Neural progenitor cell (in vitro differentiated cells): ENCODE measurements at regions not wholly inside any gene's neighbourhood (a gene's known extent, or its start where the extent isn't known, plus 50 kb on each side); places are given as distances from the start of the nearest gene placed in this dataset.
"Not testable (repeated sequence)": the region's sequence is repeated elsewhere in the genome, so short reads cannot be mapped to it uniquely, and the experiment has no call there.

Experiments
- DNase-seq: peaks from one replicate; pipeline ENCODE4 v3.0.0-alpha.2; 2016; ENCODE audit warnings: low spot score
- H2AFZ ChIP-seq: fragments of 200-600 bp; sonication (generic); replicated peaks from 2 replicates; pipeline ENCODE4 v1.6.1; 2016; ENCODE audit warnings: antibody characterized with exemption
- H3F3A ChIP-seq: fragments of 200-600 bp; sonication (generic); 2 replicates; pipeline ENCODE4 v1.6.1; 2016; ENCODE audit warnings: antibody characterized with exemption, low read depth
- H3K27ac ChIP-seq: fragments of 200-600 bp; sonication (generic); 2 replicates; pipeline ENCODE4 v1.5.1; 2016; ENCODE audit warnings: mild to moderate bottlenecking
- H3K27me3 ChIP-seq: fragments of 200-600 bp; sonication (generic); 2 replicates; pipeline ENCODE4 v1.6.1; 2016; ENCODE audit warnings: mild to moderate bottlenecking, moderate library complexity
- H3K36me3 ChIP-seq: fragments of 200-600 bp; sonication (generic); 2 replicates; pipeline ENCODE4 v1.5.1; 2016
- H3K4me1 ChIP-seq: fragments of 200-600 bp; sonication (generic); 2 replicates; pipeline ENCODE4 v1.6.1; 2016; ENCODE audit warnings: mixed run types
- H3K4me2 ChIP-seq: fragments of 200-600 bp; sonication (generic); 2 replicates; pipeline ENCODE4 v1.6.1; 2016
- H3K4me3 ChIP-seq: fragments of 200-600 bp; sonication (generic); 2 replicates; pipeline ENCODE4 v1.5.1; 2016
- H3K79me2 ChIP-seq: fragments of 200-600 bp; sonication (generic); 2 replicates; pipeline ENCODE4 v1.6.1; 2016; ENCODE audit warnings: low read depth
- H3K9ac ChIP-seq: fragments of 200-600 bp; sonication (generic); 2 replicates; pipeline ENCODE4 v1.6.1; 2016
- H3K9me3 ChIP-seq: fragments of 200-600 bp; sonication (generic); 2 replicates; pipeline ENCODE4 v1.5.1; 2016; ENCODE audit warnings: low read depth
- H4K20me1 ChIP-seq: fragments of 200-600 bp; sonication (generic); 2 replicates; pipeline ENCODE4 v1.6.1; 2016; ENCODE audit warnings: low read depth
- H3K27ac Mint-ChIP-seq: 3 replicates; pipeline ENCODE4 v1.8.0; 2021; ENCODE audit warnings: mixed read lengths
- H3K27me3 Mint-ChIP-seq: 2 replicates; pipeline ENCODE4 v1.8.0; 2022; ENCODE audit warnings: low read depth, mild to moderate bottlenecking, inconsistent platforms, moderate library complexity, mixed read lengths; ENCODE audit not compliant: insufficient read depth
- H3K36me3 Mint-ChIP-seq: 3 replicates; pipeline ENCODE4 v1.8.0; 2021; ENCODE audit warnings: mixed read lengths
- H3K4me1 Mint-ChIP-seq: 3 replicates; pipeline ENCODE4 v1.8.0; 2021; ENCODE audit warnings: mixed read lengths
- H3K4me3 Mint-ChIP-seq: 3 replicates; pipeline ENCODE4 v1.8.0; 2021; ENCODE audit warnings: mild to moderate bottlenecking, moderate library complexity, mixed read lengths
- H3K9me3 Mint-ChIP-seq: 3 replicates; pipeline ENCODE4 v1.8.0; 2020; ENCODE audit warnings: mixed read lengths
- EZH2 ChIP-seq: fragments of 200-600 bp; sonication (generic); IDR thresholded peaks from 2 replicates; pipeline ENCODE4 v1.6.1; 2017; ENCODE audit warnings: antibody characterized with exemption, mild to moderate bottlenecking, moderate library complexity
- EZH2phosphoT487 ChIP-seq: fragments of 200-600 bp; sonication (generic); IDR thresholded peaks from 2 replicates; pipeline ENCODE4 v1.6.1; 2017; ENCODE audit warnings: antibody characterized with exemption
- TF ChIP-seq, protein P1 (sequence below): fragments of 200-600 bp; sonication (generic); IDR thresholded peaks from 2 replicates; pipeline ENCODE4 v1.5.1; 2017; ENCODE audit warnings: antibody characterized with exemption, mild to moderate bottlenecking

DNA sequence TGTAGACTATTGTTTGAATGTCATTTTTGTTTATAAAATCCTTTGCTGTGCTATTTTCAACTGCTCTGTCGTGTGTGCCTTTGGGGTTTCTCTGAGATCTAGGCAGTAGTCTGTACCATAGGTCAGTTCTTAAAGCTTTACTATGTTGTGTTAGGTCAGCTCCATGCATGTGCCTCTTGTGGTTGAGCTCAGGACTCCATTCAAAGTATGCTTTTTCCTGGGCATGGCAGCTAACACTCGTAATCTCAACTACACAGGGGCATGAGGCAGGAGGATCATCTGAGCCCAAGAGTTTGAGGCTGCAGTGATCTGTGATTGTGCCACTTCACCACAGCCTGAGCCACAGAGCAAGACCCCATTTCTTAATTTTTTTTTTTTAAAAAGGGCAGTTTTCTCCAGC, 174.4 kb upstream of the SPHKAP start:
- no peaks in the 10 kb centered on the region for H3K36me3 ChIP-seq
- H3K4me3 ChIP-seq, result no peak overlapping the region
- DNase-seq, result no peak
- H3K27ac Mint-ChIP-seq, result no peak overlapping the region
- H3K9me3 Mint-ChIP-seq, result peaks cover 4% of the 10 kb centered on the region
- peaks cover 2% of the 10 kb centered on the region for H3K4me1 ChIP-seq
- H3K36me3 Mint-ChIP-seq, result no peaks in the 10 kb centered on the region
- no peak for TF ChIP-seq EZH2
- TF ChIP-seq, protein P1, sequence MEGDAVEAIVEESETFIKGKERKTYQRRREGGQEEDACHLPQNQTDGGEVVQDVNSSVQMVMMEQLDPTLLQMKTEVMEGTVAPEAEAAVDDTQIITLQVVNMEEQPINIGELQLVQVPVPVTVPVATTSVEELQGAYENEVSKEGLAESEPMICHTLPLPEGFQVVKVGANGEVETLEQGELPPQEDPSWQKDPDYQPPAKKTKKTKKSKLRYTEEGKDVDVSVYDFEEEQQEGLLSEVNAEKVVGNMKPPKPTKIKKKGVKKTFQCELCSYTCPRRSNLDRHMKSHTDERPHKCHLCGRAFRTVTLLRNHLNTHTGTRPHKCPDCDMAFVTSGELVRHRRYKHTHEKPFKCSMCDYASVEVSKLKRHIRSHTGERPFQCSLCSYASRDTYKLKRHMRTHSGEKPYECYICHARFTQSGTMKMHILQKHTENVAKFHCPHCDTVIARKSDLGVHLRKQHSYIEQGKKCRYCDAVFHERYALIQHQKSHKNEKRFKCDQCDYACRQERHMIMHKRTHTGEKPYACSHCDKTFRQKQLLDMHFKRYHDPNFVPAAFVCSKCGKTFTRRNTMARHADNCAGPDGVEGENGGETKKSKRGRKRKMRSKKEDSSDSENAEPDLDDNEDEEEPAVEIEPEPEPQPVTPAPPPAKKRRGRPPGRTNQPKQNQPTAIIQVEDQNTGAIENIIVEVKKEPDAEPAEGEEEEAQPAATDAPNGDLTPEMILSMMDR, result no peak
- TF ChIP-seq EZH2phosphoT487, result no peak
- no peaks in the 10 kb centered on the region for H3K79me2 ChIP-seq
- H3K4me2 ChIP-seq, result no peak overlapping the region
- no peaks in the 10 kb centered on the region for H3K27me3 ChIP-seq
- H4K20me1 ChIP-seq, result no peaks in the 10 kb centered on the region
- no peaks in the 10 kb centered on the region for H3F3A ChIP-seq
- peaks cover 13% of the 10 kb centered on the region for H3K4me1 Mint-ChIP-seq
- H2AFZ ChIP-seq, result no peak overlapping the region
- no peak overlapping the region for H3K27ac ChIP-seq
- H3K27me3 Mint-ChIP-seq, result peaks cover 4% of the 10 kb centered on the region
- H3K9me3 ChIP-seq, result no peaks in the 10 kb centered on the region
- no peak overlapping the region for H3K4me3 Mint-ChIP-seq
- H3K9ac ChIP-seq, result no peak overlapping the region

DNA sequence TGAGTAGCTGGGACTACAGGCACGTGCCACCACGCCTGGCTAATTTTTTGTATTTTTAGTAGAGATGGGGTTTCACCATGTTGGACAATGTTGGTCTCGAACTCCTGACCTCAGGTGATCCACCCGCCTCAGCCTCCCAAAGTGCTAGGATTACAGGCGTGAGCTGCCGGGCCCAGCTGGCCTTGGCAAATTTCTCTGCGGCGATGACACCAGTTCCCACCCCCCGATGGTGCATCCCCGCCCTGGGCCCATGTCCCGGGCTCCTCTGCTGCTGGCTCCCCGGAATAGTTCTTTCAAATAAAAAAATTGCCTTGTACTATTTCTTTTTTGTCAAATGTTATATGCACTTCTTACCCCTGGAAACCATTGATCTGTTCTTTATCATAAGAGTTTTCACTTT, 171.5 kb upstream of the SPHKAP start:
- H3K9ac ChIP-seq, H3F3A ChIP-seq, H3K27ac ChIP-seq, H3K36me3 ChIP-seq, H4K20me1 ChIP-seq, H3K79me2 ChIP-seq, H3K27me3 Mint-ChIP-seq, H3K4me3 ChIP-seq, H3K36me3 Mint-ChIP-seq, H3K4me1 ChIP-seq, H3K27ac Mint-ChIP-seq, DNase-seq, H3K4me2 ChIP-seq, H2AFZ ChIP-seq, H3K9me3 ChIP-seq, H3K27me3 ChIP-seq, H3K4me3 Mint-ChIP-seq, H3K9me3 Mint-ChIP-seq: not testable (repeated sequence)
- peaks cover 15% of the 10 kb centered on the region for H3K4me1 Mint-ChIP-seq

DNA sequence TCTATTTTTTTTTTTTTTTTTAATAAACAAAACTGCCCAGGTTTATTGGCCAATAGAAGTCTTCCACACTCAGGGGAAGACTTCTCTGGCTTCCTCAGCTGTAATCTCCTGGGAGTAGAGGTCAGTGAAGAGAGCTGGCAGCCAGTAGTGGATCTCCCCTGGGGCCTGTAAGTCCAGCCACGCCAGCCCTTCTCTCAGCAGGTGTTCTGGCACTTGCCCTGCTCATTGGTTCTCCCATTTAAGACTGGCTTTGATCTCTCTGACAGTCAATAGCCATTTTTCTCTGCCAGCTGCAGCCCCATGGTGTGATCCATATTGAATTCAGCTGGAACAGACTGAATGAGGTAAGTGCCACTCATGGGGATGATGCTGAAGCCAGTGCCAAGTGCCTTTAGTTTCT, 170.6 kb upstream of the SPHKAP start:
- Mint-ChIP-seq H3K27me3 (peaks cover 4% of the 10 kb centered on the region), H3K4me1 (peaks cover 17% of the 10 kb centered on the region)

DNA sequence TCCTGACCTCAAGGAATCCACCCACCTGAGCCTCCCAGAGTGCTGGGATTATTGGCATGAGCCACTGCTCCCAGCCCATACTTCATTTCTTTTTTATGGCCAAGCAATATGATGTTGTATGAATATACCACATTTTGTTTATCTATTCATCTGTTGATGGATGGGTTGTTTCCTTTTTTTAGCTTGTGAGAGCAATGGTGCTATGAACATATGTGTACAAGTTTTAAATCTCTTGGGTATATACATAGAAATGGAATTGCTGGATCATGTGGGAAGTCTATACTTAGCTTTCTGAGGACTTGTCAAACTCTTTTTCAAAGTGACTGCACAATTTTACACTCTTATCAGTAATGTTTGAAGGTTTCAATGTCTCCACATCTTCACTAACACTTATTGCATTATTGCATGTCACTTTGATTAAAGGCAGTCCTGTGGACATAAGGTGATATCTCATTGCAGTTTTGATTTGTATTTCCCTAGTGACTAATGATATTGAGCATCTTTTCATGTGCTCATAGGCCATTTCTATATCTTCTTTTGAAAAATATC, 167.1 kb upstream of the SPHKAP start:
- Mint-ChIP-seq H3K9me3 (peaks cover 4% of the 10 kb centered on the region), H3K4me3 (no peak overlapping the region)

More for the DNA sequence above, 170.6 kb upstream of the SPHKAP start:
- no peaks in the 10 kb centered on the region for H3K36me3 ChIP-seq
- TF ChIP-seq EZH2phosphoT487 (no peak), EZH2 (no peak)
- TF ChIP-seq, protein P1, result no peak
- H4K20me1 ChIP-seq, result no peaks in the 10 kb centered on the region
- no peak overlapping the region for H3K9ac ChIP-seq
- Mint-ChIP-seq H3K4me3 (no peak overlapping the region), H3K27ac (no peak overlapping the region), H3K9me3 (peaks cover 4% of the 10 kb centered on the region), H3K36me3 (no peaks in the 10 kb centered on the region)
- H3K4me2 ChIP-seq, result no peak overlapping the region
- H3K4me1 ChIP-seq, result peaks cover 8% of the 10 kb centered on the region
- no peaks in the 10 kb centered on the region for H3K79me2 ChIP-seq
- H3K27ac ChIP-seq, result no peak overlapping the region
- DNase-seq, result no peak
- H3F3A ChIP-seq, result no peaks in the 10 kb centered on the region
- no peaks in the 10 kb centered on the region for H3K27me3 ChIP-seq
- H3K9me3 ChIP-seq, result no peaks in the 10 kb centered on the region
- no peak overlapping the region for H2AFZ ChIP-seq
- no peak overlapping the region for H3K4me3 ChIP-seq

More for the DNA sequence above, 167.1 kb upstream of the SPHKAP start:
- peaks cover 8% of the 10 kb centered on the region for H3K4me1 ChIP-seq
- H2AFZ ChIP-seq, result no peak overlapping the region
- H3K9ac ChIP-seq, result no peak overlapping the region
- H4K20me1 ChIP-seq, result no peaks in the 10 kb centered on the region
- H3K27ac ChIP-seq, result no peak overlapping the region
- no peaks in the 10 kb centered on the region for H3K36me3 ChIP-seq
- H3F3A ChIP-seq, result no peaks in the 10 kb centered on the region
- TF ChIP-seq, protein P1, result no peak
- no peak for TF ChIP-seq EZH2phosphoT487
- TF ChIP-seq EZH2, result no peak
- Mint-ChIP-seq H3K4me1 (peaks cover 17% of the 10 kb centered on the region), H3K27ac (no peak overlapping the region), H3K36me3 (no peaks in the 10 kb centered on the region), H3K27me3 (peaks cover 4% of the 10 kb centered on the region)
- DNase-seq, result no peak
- no peaks in the 10 kb centered on the region for H3K79me2 ChIP-seq
- H3K4me3 ChIP-seq, result no peak overlapping the region
- H3K27me3 ChIP-seq, result no peaks in the 10 kb centered on the region
- H3K4me2 ChIP-seq, result no peak overlapping the region
- no peaks in the 10 kb centered on the region for H3K9me3 ChIP-seq
